Hepatocyte (in vitro differentiated cells): ENCODE measurements at regions not wholly inside any gene's neighbourhood (a gene's known extent, or its start where the extent isn't known, plus 50 kb on each side); places are given as distances from the start of the nearest gene placed in this dataset.

Source experiments
- CTCF ChIP-seq: fragments of 200-600 bp; sonication (generic); IDR thresholded peaks from 2 replicates; pipeline ENCODE4 v1.5.1; 2016; ENCODE audit warnings: antibody characterized with exemption, mild to moderate bottlenecking; ENCODE audit not compliant: poor library complexity
- EZH2 ChIP-seq: fragments of 200-600 bp; sonication (generic); IDR thresholded peaks from 2 replicates; pipeline ENCODE4 v1.6.1; 2016; ENCODE audit warnings: antibody characterized with exemption, mild to moderate bottlenecking, borderline replicate concordance

DNA sequence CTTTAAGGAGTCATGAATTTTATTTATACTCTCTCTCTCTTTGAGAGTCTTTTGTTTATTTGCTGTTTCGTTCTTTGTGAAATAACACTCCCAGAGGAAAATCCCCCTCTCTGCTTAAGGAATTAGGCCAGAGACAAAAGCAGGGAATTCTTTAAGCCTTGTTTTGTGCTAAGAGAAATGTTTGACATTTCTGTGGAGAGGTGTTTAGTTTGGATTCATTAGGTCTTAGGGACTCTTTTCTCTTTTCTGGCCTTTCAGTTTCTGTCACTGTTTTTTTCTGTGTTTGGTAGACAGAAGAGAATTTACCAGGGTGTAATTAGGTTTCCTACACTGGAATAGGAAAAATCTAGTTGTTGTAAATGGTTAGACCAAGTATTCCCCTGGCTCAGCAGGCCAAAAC lies 241.8 kb upstream of the NR2F2 start:
- no peak for TF ChIP-seq CTCF
- TF ChIP-seq EZH2, result no peak
